ENCODE measurements at regions not wholly inside any gene's neighbourhood (a gene's known extent, or its start where the extent isn't known, plus 50 kb on each side); places are given as distances from the start of the nearest gene placed in this dataset.

DNA sequence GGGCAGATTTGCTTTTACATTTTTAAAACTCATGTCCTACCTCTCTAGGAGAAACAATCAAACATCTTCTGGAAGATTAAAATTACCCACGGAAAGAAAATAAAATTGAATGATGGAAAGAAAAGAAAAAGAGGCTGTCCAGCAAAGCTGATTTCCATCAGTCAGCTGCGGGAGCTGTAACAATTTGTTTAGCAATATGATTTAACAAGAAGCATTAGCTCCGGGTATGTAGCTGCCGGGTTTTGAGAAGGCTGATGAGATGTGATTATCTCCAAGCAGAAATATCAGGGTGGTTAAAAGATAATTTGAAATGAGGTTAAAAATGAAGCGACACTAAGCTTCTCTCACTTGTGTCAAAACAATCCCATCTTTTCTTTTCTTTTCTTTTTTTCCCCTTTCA, 608.9 kb upstream of the SALL1 start:
- Mint-ChIP-seq H3K9me3 (no peaks in the 10 kb centered on the region), H3K36me3 (ENCODE audit: low read depth) (no peaks in the 10 kb centered on the region), H3K27ac (no peak overlapping the region), H3K4me1 (ENCODE audit: low read depth) (no peaks in the 10 kb centered on the region), H3K27me3 (peaks cover 17% of the 10 kb centered on the region), H3K4me3 (no peak overlapping the region)
- intact Hi-C loops (cut with micrococcal nuclease) = no loop called here

DNA sequence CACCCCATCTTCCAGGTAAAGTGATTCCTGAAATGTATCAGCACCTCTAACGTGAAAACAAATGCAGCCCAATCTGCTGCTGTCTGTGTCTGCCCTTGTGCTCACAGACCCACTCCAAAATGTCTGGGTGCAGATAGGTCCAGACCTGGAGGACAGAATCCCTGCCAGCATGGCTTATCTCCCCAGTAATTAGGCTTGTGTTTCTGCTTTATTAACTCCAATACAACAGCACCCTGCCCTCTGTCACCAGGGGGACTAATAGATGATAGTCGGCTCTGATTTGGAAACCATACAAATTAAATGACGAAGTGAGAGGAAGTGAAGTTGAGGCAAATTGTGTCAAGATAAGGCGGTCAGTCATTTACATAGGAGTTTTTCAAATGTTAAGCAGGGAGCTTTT, 608.3 kb upstream of the SALL1 start:
- H3K27ac Mint-ChIP-seq = no peak overlapping the region
- intact Hi-C loops (cut with micrococcal nuclease) = no loop called here
- no peaks in the 10 kb centered on the region for H3K9me3 Mint-ChIP-seq
- no peak overlapping the region for H3K4me3 Mint-ChIP-seq
- H3K27me3 Mint-ChIP-seq = peaks cover 21% of the 10 kb centered on the region
- no peaks in the 10 kb centered on the region for H3K36me3 Mint-ChIP-seq (ENCODE audit: low read depth)
- H3K4me1 Mint-ChIP-seq (ENCODE audit: low read depth) = no peaks in the 10 kb centered on the region

DNA sequence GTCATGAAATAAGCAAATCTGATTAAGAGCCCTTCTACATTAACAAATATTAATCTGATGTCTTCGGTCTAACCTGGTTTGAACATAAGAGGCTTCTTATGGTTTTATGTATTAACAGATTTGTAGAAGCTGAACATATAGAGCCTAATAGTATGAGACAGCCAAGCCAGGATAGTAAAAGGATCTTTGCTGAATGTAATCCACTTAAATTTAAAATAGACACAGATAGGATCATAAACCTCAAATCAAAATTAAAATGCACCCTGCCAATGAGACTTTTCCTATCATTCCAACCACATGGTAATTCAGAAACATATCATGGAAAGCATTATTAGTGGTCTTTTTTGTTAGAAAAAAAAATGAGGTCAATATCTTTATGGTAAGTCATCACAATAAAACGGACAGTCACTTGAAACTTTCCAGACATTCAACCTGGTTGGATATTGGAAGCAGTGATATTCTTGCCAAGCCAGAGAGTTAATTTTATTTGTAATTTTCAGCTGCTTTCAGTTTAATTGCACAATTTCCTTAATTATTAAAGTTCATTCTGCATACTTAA, 606.9 kb upstream of the SALL1 start:
- H3K27me3 Mint-ChIP-seq = peaks cover 19% of the 10 kb centered on the region
- no peaks in the 10 kb centered on the region for H3K36me3 Mint-ChIP-seq (ENCODE audit: low read depth)
- H3K4me3 Mint-ChIP-seq = no peak overlapping the region
- H3K9me3 Mint-ChIP-seq = no peaks in the 10 kb centered on the region
- intact Hi-C loops (cut with micrococcal nuclease) = no loop called here
- H3K4me1 Mint-ChIP-seq (ENCODE audit: low read depth) = no peaks in the 10 kb centered on the region
- no peak overlapping the region for H3K27ac Mint-ChIP-seq

DNA sequence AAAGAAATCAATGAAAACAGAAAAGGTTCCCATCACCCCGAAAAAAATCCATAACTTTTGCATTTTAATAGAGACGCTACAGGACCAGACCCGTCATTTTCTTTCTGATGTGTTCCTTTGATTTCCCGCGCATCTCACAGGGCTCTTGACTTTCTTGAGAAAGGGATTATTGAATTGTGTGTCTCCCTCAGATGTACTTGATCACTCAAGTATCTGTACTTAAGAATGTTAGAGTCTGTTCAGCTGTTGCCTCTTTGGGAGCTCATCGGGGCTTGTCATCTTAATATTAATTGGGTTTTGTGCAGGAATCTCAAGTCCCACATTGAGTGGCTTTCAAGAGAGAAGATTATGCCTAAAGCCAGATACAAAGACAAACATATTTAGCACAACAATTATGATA, 606.4 kb upstream of the SALL1 start:
- Mint-ChIP-seq H3K27me3 (peaks cover 15% of the 10 kb centered on the region), H3K9me3 (no peaks in the 10 kb centered on the region), H3K27ac (no peak overlapping the region), H3K36me3 (ENCODE audit: low read depth) (no peaks in the 10 kb centered on the region), H3K4me3 (no peak overlapping the region), H3K4me1 (ENCODE audit: low read depth) (no peaks in the 10 kb centered on the region)
- intact Hi-C loops (cut with micrococcal nuclease) = no loop called here

DNA sequence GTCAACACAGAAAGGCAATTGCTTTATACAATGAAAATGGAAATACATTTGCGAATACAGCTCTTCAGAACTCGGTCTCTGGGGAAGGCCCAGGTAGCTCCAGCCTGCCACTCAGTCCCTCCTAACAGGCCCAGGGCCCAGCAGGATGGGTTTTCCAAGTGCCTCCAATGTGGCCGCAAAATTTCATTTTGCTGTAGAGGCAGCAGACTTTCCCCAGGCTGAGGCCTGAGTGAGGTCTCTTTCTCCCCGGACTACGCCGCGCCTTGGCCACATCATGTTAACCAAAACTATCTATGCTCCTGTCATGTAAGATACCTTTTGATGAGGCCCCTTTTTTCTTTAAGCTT, 606.0 kb upstream of the SALL1 start:
- Mint-ChIP-seq H3K9me3 (no peaks in the 10 kb centered on the region), H3K27ac (no peak overlapping the region), H3K36me3 (ENCODE audit: low read depth) (no peaks in the 10 kb centered on the region), H3K4me3 (no peak overlapping the region), H3K4me1 (ENCODE audit: low read depth) (no peaks in the 10 kb centered on the region), H3K27me3 (peaks cover 11% of the 10 kb centered on the region)
- intact Hi-C loops (cut with micrococcal nuclease) = no loop called here

DNA sequence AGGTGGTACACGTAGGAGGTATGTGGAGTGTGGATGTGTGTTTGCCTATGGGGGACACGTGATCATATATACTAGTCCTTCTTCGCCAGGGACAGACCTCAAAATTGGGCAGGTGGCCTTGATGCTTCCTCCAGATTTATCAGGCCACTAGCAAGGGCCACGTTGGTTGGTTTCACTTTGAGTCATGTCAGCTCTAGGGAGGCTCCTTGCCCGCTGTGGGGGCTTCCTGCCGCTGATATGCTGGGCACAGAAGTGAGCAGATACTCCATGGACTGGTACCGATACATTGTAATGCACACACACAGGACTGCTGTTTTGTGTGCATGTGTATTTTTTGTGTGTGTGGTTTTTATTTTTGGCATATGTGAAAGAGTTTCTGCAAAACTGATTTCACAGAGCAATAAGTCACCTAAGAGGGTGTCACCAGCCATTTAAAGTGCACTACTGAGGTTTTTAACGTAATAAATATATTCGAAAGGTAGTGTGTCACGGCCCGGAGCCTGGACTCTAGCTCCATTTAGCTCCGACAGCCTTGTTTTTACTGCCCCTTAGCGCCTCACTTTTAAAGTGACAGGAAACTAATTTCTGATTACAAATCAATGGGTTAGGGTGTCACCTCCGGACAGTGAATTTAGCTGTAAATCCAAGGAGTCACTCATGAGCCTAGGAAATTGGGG, 605.5 kb upstream of the SALL1 start:
- Mint-ChIP-seq H3K9me3 (no peaks in the 10 kb centered on the region), H3K27ac (no peak overlapping the region), H3K27me3 (peaks cover 6% of the 10 kb centered on the region), H3K4me1 (ENCODE audit: low read depth) (no peaks in the 10 kb centered on the region), H3K36me3 (ENCODE audit: low read depth) (no peaks in the 10 kb centered on the region), H3K4me3 (no peak overlapping the region)
- intact Hi-C loops (cut with micrococcal nuclease) = no loop called here

DNA sequence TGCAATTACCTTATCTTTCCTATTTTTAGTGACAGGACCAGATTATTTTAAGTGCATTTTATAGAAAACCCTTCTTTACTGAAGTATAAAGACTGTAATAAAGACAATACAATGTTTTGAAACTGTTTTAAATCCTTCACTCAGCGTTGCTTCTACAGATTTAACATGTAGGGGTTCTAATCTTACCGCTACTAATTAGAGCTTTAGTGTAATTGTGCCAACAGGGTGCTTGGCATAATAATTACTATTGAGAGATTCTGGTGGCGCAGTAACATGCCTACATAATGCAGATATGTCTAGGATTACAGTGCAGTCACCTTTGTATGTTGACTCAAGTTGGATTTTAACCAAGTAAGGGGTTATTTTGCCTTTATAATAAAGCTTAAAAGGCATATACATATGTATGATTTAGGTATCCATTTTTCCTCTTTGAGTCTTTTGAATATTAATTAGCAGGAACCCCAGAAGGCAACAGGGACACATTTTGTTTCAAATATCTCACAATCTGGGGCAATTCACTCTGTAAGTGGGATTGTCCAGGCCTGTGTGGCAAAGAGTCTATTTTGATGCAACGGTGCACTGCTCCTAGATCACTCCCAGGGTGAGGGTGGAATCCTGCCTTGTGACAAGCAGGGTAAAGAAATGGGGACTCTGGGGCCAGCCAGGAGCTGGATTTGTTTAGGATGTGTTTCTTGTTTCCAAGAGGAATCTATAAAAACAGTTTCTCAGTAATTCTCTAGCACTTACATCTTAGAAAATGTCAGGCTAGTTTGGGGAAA, 604.7 kb upstream of the SALL1 start:
- no peaks in the 10 kb centered on the region for H3K36me3 Mint-ChIP-seq (ENCODE audit: low read depth)
- H3K9me3 Mint-ChIP-seq = no peaks in the 10 kb centered on the region
- H3K27me3 Mint-ChIP-seq = peaks cover 6% of the 10 kb centered on the region
- intact Hi-C loops (cut with micrococcal nuclease) = no loop called here
- no peak overlapping the region for H3K4me3 Mint-ChIP-seq
- H3K27ac Mint-ChIP-seq = no peak overlapping the region
- no peaks in the 10 kb centered on the region for H3K4me1 Mint-ChIP-seq (ENCODE audit: low read depth)

DNA sequence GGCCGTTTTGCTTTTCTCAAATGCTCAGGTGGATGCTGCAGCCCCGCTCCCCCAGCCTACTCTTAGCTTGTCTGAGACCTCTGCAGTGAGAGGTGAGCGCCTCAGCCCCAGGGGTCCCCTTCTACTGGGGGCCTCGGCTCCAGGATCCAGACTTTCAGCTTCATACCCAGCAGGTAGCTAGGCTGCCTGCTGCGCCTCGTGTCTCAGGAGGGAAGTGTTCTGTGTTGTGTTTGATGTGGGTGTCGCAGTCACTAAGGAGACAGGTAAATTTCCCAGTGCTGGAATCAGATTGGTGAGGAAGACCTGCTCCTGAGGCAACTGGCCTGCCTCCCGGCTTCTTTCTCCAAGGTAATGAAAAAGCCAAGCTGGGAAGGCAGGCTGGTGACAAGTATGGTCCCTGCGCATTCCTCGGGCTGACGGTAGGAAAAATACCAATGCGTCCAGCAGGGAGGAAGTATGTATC, 604.0 kb upstream of the SALL1 start:
- Mint-ChIP-seq H3K9me3 (no peaks in the 10 kb centered on the region), H3K4me3 (no peak overlapping the region), H3K27me3 (peaks cover 6% of the 10 kb centered on the region), H3K27ac (no peak overlapping the region), H3K4me1 (ENCODE audit: low read depth) (no peaks in the 10 kb centered on the region), H3K36me3 (ENCODE audit: low read depth) (no peaks in the 10 kb centered on the region)
- intact Hi-C loops (cut with micrococcal nuclease) = no loop called here

DNA sequence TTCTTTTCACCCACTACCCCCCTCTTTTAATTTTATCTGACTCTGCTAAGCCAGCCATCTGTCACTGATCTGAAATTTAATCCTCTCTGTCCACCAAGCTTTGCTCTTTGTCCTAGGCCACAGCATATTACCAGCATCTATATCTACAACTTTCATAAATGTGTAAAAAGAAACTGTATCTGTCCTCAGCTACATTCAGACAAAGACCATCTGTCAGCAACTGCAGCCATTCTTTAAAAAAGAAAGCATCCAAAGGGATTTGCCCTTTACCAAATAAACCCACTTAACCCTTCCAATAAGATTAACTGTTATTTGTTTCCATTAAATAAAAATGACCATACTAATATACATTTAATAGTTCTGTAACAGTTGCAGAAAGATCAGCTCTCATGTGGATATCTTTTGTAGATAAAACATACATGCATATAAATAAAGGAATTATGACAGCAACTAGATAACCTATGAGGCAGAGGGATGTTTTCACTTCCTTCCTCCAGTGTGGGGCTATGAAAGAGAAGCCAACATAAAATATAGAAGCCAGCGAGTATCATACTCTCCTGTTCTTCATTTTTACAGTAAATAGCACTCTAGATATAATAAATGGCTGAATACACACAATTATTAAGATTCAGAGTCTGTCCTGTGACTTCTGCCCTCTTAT, 602.5 kb upstream of the SALL1 start:
- Mint-ChIP-seq H3K4me1 (ENCODE audit: low read depth) (no peaks in the 10 kb centered on the region), H3K4me3 (no peak overlapping the region), H3K27me3 (peaks cover 6% of the 10 kb centered on the region), H3K9me3 (no peaks in the 10 kb centered on the region), H3K36me3 (ENCODE audit: low read depth) (no peaks in the 10 kb centered on the region), H3K27ac (no peak overlapping the region)
- intact Hi-C loops (cut with micrococcal nuclease) = no loop called here

DNA sequence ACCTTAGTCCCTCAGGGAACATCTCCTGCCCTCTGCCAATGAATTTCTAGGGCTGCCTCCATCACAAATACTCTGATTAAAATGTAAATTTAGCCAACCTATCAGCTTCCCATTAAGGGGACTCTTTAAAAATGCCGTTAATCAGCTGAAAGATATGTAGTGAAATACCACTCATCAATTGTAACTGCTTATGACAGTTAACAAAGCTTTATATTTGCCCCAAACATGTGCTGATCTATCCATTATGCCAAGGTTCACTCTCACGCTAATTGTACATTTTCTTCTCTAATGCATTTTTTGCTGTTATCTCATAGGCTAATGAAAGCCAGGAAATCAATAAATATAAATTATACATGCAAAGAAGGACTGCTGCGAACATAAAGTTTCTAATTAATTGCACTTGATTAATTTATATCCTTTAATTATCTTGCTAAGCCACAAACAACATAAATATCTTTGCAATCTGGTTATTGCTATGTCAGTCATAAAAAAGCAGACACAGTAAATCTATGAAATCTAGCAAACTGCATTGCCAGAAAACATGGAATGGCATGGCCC, 601.4 kb upstream of the SALL1 start:
- Mint-ChIP-seq H3K27me3 (peaks cover 6% of the 10 kb centered on the region), H3K27ac (no peak overlapping the region)

DNA sequence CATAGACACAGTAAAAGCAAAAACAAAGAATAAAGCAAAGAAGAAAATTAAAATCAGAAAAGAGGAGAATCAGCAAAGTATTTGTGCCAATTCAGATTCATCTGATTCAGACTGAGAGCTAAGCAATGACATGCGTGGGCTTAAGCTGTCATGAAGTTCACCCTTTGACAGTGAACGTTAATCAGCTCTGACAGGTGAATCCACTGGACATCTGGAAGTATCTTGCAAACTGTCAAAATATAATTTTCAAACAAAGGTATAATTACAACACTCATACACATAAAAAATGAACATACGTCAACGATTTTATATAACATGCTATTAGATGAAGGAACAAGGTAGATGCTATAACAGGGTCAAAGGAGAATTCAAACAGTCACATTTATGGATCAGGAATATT, 596.3 kb upstream of the SALL1 start:
- H3K9me3 Mint-ChIP-seq = peaks cover 4% of the 10 kb centered on the region
- no peaks in the 10 kb centered on the region for H3K27me3 Mint-ChIP-seq
- H3K27ac Mint-ChIP-seq = no peak overlapping the region
- intact Hi-C loops (cut with micrococcal nuclease) = no loop called here
- no peaks in the 10 kb centered on the region for H3K36me3 Mint-ChIP-seq (ENCODE audit: low read depth)
- no peak overlapping the region for H3K4me3 Mint-ChIP-seq
- no peaks in the 10 kb centered on the region for H3K4me1 Mint-ChIP-seq (ENCODE audit: low read depth)

More for the DNA sequence above, 601.4 kb upstream of the SALL1 start:
- Mint-ChIP-seq H3K36me3 (ENCODE audit: low read depth) (no peaks in the 10 kb centered on the region), H3K9me3 (no peaks in the 10 kb centered on the region), H3K4me1 (ENCODE audit: low read depth) (no peaks in the 10 kb centered on the region), H3K4me3 (no peak overlapping the region)
- intact Hi-C loops (cut with micrococcal nuclease) = no loop called here

DNA sequence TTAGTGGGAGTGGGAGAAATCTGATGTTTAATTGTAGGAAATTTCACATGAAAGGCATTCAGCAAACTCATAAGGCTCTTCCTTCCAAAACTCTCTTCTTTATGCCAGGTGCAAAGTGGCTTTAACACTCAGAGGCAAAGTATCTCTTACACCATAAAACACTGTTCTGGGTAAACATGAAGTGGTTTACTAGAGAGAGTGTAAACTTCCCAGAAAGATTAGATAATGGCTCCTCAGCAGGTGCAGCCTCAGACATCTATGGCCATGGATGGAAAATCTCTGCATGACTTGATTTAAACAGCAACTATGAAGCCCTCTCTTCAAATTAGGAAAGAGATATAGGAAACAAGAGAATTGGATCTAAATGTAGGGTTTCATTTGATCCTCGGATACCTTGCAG, 583.1 kb upstream of the SALL1 start:
- Mint-ChIP-seq H3K4me1 (ENCODE audit: low read depth) (no peaks in the 10 kb centered on the region), H3K27ac (no peak overlapping the region), H3K4me3 (no peak overlapping the region), H3K36me3 (ENCODE audit: low read depth) (no peaks in the 10 kb centered on the region), H3K9me3 (no peaks in the 10 kb centered on the region), H3K27me3 (no peaks in the 10 kb centered on the region)
- intact Hi-C loops (cut with micrococcal nuclease) = no loop called here

DNA sequence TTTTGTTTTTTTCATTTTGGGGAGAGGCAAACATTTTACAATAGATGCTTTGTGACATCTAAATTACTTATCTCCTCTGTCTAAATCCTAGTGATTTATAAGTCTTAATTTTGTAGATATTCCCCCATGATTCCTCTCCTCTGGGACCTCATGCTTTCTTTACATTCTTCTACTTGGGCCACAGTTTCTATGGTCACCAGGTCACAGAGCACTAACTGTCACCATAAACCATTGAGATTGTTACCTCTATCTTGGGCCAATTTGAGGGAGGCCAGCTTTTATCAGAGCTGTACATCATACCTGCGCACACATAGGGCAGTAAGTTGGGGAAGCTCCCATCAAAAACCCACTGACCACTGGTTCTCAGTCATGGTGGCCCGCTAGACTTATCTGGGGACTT, 582.1 kb upstream of the SALL1 start:
- Mint-ChIP-seq H3K27ac (no peak overlapping the region), H3K9me3 (no peaks in the 10 kb centered on the region), H3K4me1 (ENCODE audit: low read depth) (no peaks in the 10 kb centered on the region), H3K36me3 (ENCODE audit: low read depth) (no peaks in the 10 kb centered on the region), H3K27me3 (no peaks in the 10 kb centered on the region), H3K4me3 (no peak overlapping the region)
- intact Hi-C loops (cut with micrococcal nuclease) = no loop called here

DNA sequence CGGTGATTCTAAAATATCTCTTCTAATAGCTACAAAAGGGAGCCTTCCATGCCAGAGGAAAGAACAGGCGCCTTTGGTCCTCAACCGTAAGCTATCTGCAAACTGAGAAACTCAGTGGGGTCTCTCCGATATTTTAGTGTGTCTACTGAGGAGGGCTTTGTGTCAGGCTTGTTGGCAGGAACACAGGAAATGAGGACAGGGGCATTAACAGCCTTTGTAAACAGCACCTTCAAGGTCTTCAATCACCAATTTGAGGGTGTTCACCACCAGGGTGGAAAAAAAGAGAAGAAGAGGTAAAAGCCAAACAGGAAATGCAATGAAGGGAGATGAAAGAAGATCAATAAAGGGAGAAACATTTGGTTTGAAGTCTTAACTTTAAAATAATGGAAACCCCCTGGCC, 580.1 kb upstream of the SALL1 start:
- Mint-ChIP-seq H3K36me3 (ENCODE audit: low read depth) (no peaks in the 10 kb centered on the region), H3K27ac (no peak overlapping the region), H3K27me3 (no peaks in the 10 kb centered on the region), H3K4me1 (ENCODE audit: low read depth) (no peaks in the 10 kb centered on the region), H3K9me3 (no peaks in the 10 kb centered on the region), H3K4me3 (no peak overlapping the region)
- intact Hi-C loops (cut with micrococcal nuclease) = no loop called here
